Vagina (tissue), 2 donors: ENCODE measurements at regions not wholly inside any gene's neighbourhood (a gene's known extent, or its start where the extent isn't known, plus 50 kb on each side); places are given as distances from the start of the nearest gene placed in this dataset.

Experiments used
- CTCF ChIP-seq, 3 experiments: fragments of 450-650 bp in 2 of 3; fragments of 200-600 bp in 1 of 3; sonication (generic) in 1 of 3; IDR thresholded peaks; one replicate each; pipeline ENCODE4 v1.5.1; 2017 to 2019; ENCODE audit warnings: antibody characterized with exemption in 3 of 3, mild to moderate bottlenecking in 2 of 3, moderate library complexity in 2 of 3
- POLR2A ChIP-seq, 2 donors: fragments of 450-650 bp; IDR thresholded peaks; one replicate each; pipeline ENCODE4 v1.6.1; 2017; ENCODE audit warnings: antibody characterized with exemption in 2 of 2, mild to moderate bottlenecking in 2 of 2, moderate library complexity in 2 of 2

DNA sequence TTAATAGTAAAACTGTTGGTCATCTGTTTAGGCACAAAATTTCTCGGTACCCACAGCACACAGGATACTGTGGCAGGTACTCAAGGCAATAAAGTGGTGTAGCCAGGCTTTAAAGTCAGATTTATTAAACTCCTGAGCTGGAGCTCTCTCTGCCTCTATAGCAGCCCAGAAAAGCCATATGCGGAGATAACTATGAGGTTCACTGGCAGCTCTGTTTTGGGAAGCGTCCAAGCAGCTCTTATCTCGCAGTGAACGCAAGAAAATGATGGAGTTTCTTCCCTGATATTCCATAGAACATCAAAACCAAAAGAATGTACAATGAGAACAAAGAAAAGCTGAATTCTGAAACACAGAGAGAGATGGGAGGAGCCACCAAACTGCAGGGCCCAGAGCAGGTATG lies 248.3 kb downstream of the C1orf94 start:
- TF ChIP-seq CTCF (IDR thresholded peaks at IDR 0.05) (no peak), POLR2A (IDR thresholded peaks at IDR 0.05) (no peak)
